OCI-M2 (cell line): ENCODE measurements at regions not wholly inside any gene's neighbourhood (a gene's known extent, or its start where the extent isn't known, plus 50 kb on each side); places are given as distances from the start of the nearest gene placed in this dataset.

Experiments used
- DNase-seq: peaks from one replicate; lab custom pipeline; 2025; ENCODE audit not compliant: unreplicated experiment; lab: John Stamatoyannopoulos, UW

- no peak for DNase-seq
These were observed 2314.1 kb downstream of the LRRC4C start for GRCh38 chr11:39145346-39145745.

GRCh38 chr11:39144351-39145130, 2314.9 kb downstream of the LRRC4C start:
- DNase-seq = no peak

GRCh38 chr11:39139581-39139980, 2319.9 kb downstream of the LRRC4C start:
- no peak for DNase-seq

- DNase-seq = no peak
These were observed 2338.6 kb downstream of the LRRC4C start for GRCh38 chr11:39120890-39121289.

GRCh38 chr11:39113606-39114005, 2345.8 kb downstream of the LRRC4C start:
- DNase-seq = no peak

GRCh38 chr11:39102236-39102635, 2357.2 kb downstream of the LRRC4C start:
- no peak for DNase-seq

- DNase-seq = no peak
These were observed 2381.0 kb downstream of the LRRC4C start for GRCh38 chr11:39078465-39078864.

- DNase-seq = no peak
These were observed 2421.8 kb downstream of the LRRC4C start for GRCh38 chr11:39037611-39038010.

GRCh38 chr11:39036021-39036420, 2423.4 kb downstream of the LRRC4C start:
- DNase-seq = no peak

- DNase-seq = no peak
These were observed 2423.5 kb upstream of the RAG2 start for GRCh38 chr11:39021539-39021938.

- DNase-seq = no peak
These were observed 2413.8 kb upstream of the RAG2 start for GRCh38 chr11:39011797-39012196.

GRCh38 chr11:38990841-38991240, 2392.8 kb upstream of the RAG2 start:
- DNase-seq = no peak

GRCh38 chr11:38990139-38990538, 2392.1 kb upstream of the RAG2 start:
- DNase-seq = no peak

- no peak for DNase-seq
These were observed 2390.9 kb upstream of the RAG2 start for GRCh38 chr11:38988908-38989307.

- DNase-seq = no peak
These were observed 2374.2 kb upstream of the RAG2 start for GRCh38 chr11:38972220-38972619.

GRCh38 chr11:38971141-38971540, 2373.1 kb upstream of the RAG2 start:
- DNase-seq = no peak

GRCh38 chr11:38968951-38969350, 2370.9 kb upstream of the RAG2 start:
- DNase-seq = no peak

- DNase-seq = no peak
These were observed 2354.7 kb upstream of the RAG2 start for GRCh38 chr11:38952698-38953097.

GRCh38 chr11:38950867-38951266, 2352.8 kb upstream of the RAG2 start:
- no peak for DNase-seq

- DNase-seq = no peak
These were observed 2350.4 kb upstream of the RAG2 start for GRCh38 chr11:38948392-38948791.

- no peak for DNase-seq
These were observed 2339.7 kb upstream of the RAG2 start for GRCh38 chr11:38937709-38938108.

GRCh38 chr11:38935941-38936340, 2337.9 kb upstream of the RAG2 start:
- no peak for DNase-seq

- no peak for DNase-seq
These were observed 2330.0 kb upstream of the RAG2 start for GRCh38 chr11:38927993-38928392.
